PC-3 (cell line): ENCODE measurements at regions not wholly inside any gene's neighbourhood (a gene's known extent, or its start where the extent isn't known, plus 50 kb on each side); places are given as distances from the start of the nearest gene placed in this dataset.

Experiments used
- CTCF ChIP-seq: fragments of 300-600 bp; sonication (generic); conservative IDR thresholded peaks from 2 replicates; pipeline ENCODE4 v1.5.1; 2017; ENCODE audit warnings: antibody characterized with exemption, low read depth, mild to moderate bottlenecking, low read length
- EZH2 ChIP-seq: fragments of 300-600 bp; sonication (generic); IDR thresholded peaks from one replicate; pipeline ENCODE4 v1.6.1; 2017; ENCODE audit warnings: antibody characterized with exemption, mild to moderate bottlenecking, low read length; ENCODE audit not compliant: unreplicated experiment
- EZH2phosphoT487 ChIP-seq: fragments of 300-600 bp; sonication (generic); IDR thresholded peaks from 2 replicates; pipeline ENCODE4 v1.6.1; 2018; ENCODE audit warnings: mild to moderate bottlenecking, antibody characterized with exemption, low read length, borderline replicate concordance

GRCh38 chr2:181153886-181154285 is 173.5 kb downstream of the UBE2E3 start:
- TF ChIP-seq CTCF (no peak), EZH2 (no peak), EZH2phosphoT487 (no peak)
